MM.1S (cell line): ENCODE measurements at regions not wholly inside any gene's neighbourhood (a gene's known extent, or its start where the extent isn't known, plus 50 kb on each side); places are given as distances from the start of the nearest gene placed in this dataset.

Source experiments
- EZH2 ChIP-seq: fragments of 300-600 bp; sonication (generic); optimal IDR thresholded peaks from 2 replicates; pipeline ENCODE3; 2017; ENCODE audit warnings: low read depth, mild to moderate bottlenecking, antibody characterized with exemption, low read length, mixed read lengths
- EZH2phosphoT487 ChIP-seq: fragments of 300-600 bp; sonication (generic); IDR thresholded peaks from 2 replicates; pipeline ENCODE4 v1.6.1; 2018; ENCODE audit warnings: antibody characterized with exemption, low read length
- TF ChIP-seq, protein P1 (sequence below): fragments of 300-600 bp; sonication (generic); IDR thresholded peaks from 2 replicates; pipeline ENCODE4 v1.5.1; 2016; ENCODE audit warnings: antibody characterized with exemption, low read length, mixed read lengths

DNA sequence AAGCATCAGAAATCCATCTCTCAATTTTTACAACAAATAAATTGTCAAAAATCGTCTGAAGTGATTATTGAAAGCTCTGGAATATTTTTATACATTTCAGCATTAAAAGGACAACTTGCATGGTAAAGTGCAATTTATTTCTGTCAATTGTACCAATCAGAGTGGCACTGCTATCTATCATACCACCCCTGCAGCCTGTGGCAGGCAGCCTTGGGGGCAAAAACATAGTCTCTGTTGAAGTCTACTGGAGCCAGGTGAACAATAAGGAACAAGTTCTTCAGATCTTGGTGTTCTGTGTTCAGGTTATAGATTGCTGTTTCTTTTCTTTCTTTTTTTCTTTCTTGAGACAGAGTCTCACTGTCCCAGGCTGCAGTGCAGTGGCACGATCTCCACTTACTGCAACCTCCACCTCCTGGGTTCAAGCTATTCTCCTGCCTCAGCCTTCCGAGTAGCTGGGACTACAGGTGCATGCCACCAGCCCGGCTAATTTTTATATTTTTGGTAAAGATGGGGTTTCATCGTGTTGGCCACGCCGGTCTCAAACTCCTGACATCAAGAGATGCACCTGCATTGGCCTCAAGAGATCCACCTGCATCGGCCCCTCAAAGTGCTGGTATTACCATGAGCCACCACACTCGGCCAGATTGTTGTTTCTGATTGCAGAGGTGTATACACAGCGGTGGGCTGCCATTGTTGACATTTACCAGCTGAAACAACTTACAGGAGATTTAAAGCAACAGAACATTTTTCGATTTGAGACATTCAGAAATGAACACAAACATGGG is 629.6 kb downstream of the SLC16A7 start:
- TF ChIP-seq, protein P1, sequence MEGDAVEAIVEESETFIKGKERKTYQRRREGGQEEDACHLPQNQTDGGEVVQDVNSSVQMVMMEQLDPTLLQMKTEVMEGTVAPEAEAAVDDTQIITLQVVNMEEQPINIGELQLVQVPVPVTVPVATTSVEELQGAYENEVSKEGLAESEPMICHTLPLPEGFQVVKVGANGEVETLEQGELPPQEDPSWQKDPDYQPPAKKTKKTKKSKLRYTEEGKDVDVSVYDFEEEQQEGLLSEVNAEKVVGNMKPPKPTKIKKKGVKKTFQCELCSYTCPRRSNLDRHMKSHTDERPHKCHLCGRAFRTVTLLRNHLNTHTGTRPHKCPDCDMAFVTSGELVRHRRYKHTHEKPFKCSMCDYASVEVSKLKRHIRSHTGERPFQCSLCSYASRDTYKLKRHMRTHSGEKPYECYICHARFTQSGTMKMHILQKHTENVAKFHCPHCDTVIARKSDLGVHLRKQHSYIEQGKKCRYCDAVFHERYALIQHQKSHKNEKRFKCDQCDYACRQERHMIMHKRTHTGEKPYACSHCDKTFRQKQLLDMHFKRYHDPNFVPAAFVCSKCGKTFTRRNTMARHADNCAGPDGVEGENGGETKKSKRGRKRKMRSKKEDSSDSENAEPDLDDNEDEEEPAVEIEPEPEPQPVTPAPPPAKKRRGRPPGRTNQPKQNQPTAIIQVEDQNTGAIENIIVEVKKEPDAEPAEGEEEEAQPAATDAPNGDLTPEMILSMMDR, result no peak
- TF ChIP-seq EZH2phosphoT487 (no peak), EZH2 (no peak)
